DMS114 treated with DMSO at 0.1 percent for 48 hours (cell line): ENCODE measurements at regions not wholly inside any gene's neighbourhood (a gene's known extent, or its start where the extent isn't known, plus 50 kb on each side); places are given as distances from the start of the nearest gene placed in this dataset.
"Not testable (repeated sequence)": the region's sequence is repeated elsewhere in the genome, so short reads cannot be mapped to it uniquely, and the experiment has no call there.

Experiments
- DNase-seq: peaks from one replicate; lab custom pipeline; 2025; ENCODE audit not compliant: unreplicated experiment; lab: John Stamatoyannopoulos, UW

DNA sequence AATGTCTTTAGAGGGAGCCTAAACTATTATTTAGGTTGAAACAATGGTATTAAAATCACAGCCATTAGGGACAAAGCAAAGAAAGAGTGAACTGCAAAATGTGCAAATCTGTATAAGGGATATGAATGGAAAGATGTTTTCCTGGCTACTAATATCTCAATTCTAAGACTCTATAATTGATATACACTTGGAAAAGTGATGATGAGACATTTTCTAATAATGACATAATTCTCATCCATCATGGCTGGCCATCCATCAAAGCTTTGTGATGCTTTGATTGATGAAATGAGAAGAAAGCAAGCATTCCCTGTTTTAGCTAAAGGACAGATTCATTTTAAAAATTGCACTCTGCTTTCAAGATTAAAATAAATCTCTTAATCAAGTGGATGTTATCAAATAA lies 965.5 kb upstream of the IGFBP7 start:
- no peak for DNase-seq

DNA sequence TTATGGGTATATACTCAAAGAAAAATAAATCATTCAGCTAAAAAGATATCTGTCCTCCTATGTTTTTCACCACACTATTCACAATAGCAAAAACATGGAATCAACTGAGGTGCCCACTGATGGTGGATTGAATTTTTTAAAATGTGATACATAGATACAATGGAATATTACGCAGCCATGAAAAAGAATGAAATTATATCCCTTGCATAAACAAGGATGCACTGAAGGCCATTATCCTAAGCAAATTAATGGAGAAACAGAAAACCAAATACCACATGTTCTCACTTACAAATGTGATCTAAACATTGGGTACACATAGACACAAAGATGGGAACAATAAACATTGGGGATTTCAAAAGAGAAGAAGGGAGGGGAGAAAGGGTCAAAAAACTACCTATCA lies 964.2 kb upstream of the IGFBP7 start:
- no peak for DNase-seq

DNA sequence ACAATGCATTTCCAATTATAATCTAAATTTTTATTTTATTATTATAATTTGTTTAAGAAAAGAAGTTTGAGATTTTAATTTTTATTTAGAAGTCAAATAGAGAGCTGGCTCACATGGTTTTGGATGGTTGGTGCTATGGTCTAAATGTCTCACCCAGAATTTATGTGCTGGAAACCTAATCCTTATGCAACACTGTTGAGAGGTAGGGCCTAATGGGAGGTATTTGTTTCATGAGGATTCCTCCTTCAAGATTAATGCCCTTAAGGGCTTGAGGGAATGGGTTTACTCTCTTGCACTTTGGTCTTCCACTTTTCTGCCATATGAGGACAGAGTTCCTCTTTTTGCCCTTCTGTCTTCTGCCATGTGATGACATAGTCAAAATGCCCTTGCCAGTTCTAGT lies 960.5 kb upstream of the IGFBP7 start:
- no peak for DNase-seq

DNA sequence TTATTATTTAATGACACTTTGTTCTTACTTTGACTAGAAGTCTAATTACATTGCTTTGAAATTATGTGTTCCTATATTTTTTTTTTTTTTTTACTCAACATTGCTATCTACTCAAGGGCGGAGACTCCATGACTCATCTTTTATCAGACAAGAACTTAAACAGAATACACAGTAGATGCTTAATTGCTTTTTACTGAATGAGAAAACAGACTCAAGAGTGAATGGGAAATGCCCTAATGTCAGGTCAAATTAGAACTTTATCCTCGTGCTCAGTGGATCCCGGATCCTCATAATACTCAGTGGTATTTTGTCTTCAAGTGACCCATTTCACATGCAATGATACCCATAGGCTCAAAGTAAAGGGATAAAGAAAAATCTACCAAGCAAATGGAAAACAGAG lies 954.5 kb upstream of the IGFBP7 start:
- DNase-seq = no peak

DNA sequence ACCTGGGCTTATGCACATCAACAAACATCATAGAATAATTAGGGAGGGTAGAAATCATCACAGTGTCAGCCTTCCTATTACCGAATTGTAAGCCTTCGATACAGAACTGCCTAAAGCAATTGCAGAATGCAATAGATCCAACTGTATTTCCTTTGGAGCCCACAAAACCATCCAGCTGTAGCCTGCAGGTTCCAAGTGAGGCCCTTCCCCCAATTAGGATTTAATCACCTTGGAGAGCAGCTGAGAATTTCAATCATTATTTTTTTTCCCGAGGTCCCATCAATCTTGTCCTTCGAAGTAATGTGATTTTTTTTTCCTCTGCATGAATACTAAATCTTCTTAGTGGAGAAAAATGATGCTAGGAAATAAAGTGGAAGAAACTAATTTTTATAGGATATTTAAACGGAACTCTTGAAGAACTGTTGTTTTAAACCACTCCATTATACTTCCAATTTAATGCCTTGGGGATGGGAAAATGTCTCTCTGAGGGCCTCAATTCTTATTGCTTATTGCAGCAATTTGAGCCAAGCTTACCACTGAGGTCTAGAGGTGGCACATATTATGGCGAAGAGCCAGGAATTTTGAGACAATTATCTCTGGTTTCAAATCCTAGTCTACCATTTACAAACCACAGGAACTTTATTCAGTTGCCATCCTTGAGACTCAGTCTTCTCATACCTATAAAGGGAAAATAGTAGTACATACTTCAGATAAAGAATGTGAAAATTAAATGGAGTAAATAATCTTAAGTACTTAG lies 953.4 kb upstream of the IGFBP7 start:
- DNase-seq = no peak

DNA sequence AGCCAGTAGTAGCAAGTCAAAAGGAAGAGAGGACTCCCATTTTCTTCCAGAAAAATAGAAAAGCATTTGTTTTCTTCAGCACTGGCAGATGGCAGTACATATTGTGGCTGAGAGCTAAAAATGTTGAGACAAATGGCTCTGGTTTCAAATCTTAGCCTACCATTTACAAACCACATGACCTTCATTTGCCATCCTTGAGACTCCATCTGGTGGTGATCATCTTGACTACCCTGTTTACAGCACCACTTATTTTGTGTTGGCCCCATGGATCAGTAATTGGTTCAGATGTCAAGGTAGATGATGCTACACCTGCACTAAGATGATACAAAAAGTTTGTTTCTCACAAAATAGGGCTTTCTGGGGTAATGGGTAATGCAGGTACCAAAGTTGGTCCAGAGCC lies 951.8 kb upstream of the IGFBP7 start:
- no peak for DNase-seq

DNA sequence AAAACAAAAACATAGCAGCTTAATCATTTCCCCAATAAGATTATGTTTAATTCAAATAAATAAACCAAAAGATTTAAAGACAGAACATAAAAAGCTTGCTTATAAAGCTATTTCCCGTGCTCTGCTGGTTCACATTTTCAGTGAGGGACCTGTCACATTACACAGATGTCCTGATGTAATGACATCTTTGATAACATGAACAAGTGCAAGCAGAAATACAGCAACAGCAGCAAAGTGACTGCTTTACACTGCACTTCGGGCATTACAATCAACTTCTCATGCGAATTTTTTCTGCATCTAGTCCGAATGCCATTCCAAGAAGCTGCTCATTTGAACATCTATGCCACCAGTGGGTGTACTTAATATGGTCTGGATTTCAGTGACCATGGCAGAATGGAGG lies 940.3 kb upstream of the IGFBP7 start:
- DNase-seq = no peak

DNA sequence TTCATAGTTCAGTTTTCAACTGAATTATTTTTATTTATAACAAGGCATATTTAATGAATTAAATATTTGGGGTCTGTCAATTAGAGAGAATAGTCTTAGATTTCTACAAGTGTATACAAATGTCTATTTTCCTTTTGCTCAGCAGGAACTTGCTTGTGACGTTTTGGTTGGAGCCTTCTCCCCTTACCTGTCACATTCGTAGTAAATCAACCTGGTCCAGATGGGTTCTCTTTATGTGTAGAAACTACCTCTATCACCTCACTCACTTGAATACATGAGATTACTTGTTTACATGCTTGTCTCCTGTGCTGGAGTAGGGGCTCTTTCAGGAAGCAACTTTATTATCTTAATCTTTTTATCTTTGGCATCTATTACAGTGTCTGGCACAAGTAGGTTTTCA lies 938.3 kb upstream of the IGFBP7 start:
- DNase-seq = no peak

DNA sequence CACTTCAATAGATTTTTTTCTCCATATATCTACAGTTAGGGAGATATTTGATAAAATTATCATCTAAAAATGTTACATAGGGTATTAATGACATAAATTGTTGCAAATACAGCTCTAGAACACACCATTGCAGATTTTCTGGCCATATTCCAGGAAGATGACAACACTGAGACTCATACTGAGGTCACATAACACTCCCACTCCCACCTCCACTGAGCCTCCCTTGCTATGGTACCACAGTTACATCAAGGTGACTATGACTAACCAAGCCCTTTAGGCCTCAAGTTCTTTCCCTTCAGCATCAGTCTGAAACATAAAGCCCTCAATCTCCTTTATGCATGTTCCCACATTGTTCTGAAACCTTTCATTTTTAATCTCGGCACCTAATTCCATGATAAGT lies 932.0 kb upstream of the IGFBP7 start:
- DNase-seq = no peak

DNA sequence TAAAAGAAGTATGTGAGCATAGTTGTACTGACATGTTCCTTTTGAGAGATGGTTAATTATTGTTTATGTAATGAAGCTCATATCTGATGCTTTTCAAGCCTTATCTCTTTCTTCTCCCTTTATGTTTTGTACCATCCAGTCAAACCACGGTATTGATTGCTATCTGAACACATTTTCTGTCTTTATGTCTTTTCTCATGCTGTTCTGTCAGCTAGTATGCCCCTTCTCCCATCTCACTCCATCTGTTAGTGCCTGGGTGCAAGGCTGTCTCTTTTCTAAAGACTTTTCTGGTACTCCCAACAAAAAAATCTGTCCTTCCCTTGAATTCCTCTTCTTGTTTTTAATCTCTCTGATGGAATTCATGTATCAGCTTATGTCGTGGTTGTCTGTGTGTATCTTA lies 883.8 kb upstream of the IGFBP7 start:
- no peak for DNase-seq

DNA sequence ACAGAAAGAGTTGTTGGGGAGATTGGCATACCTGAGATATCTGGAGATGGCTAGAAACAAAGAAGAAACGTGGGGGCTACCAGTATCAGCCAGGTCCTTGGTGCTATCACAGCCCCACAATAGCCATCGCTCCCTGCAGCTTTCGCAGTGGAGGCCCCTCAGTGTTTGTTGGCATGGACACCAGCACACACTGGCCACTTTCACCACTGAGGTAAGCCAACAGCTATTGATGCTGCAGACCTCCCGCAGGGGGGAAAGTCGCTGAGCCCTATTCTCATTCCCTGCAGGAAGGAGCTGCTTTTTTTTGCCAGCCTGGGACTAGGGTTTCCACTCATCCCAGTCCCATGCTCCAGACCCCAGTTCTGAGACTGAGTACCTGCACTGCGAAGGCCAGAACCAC lies 879.2 kb upstream of the IGFBP7 start:
- DNase-seq = no peak

DNA sequence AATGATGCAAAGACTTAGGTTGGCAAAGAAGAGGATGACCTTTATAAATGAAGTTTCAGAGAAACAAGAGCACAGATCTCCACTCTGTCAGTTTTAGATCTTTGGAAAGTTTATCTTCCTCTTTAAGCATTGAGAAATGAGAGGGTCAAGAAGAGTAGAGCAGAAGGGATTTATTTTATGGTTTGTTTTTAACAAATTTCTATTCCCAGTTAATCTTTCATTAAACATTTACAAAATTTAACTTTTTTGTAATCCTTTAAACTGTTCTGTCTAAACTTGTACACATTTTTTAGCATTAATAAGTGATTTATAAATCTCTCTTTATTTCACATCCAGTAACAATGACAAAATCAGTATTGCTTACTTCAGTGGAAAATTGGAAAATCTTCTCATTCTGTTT lies 875.0 kb upstream of the IGFBP7 start:
- DNase-seq = no peak

DNA sequence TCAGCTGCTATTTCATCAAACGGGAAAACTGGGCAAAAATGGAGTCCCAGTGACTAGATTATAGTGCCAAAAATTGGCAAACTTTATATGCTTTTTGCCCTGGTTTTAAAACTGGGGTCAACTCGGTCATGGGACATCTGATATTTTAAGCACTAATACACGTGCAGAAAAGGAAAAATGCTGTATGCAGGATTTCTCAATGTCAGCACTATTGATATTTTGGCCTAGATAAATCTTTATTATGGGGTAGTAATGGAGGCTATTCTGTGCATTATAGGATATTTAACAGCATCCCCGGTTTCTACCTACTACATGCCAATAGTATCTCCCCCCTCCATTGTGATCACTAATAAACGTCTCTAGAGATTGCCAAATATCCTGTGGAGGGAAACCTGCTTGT lies 870.9 kb upstream of the IGFBP7 start:
- no peak for DNase-seq

DNA sequence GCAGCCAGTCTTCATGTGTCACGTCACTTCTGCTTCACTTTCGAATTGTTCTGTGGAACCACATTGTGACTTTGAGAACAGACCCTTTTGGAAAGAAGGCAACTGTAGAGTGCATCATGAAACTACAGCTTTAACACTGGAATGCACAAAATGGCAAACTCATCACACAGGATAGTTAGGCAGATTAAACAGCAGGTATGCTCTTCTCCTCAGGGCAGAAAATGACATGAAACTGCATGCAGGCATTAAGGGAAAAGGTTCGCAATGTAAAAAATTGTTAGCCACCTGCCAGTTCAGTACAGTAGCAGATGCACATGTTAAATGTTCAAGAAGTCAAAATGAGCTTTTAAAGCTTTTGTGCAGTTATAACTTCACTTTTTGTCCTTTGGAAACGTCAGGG lies 864.6 kb upstream of the IGFBP7 start:
- DNase-seq = no peak

DNA sequence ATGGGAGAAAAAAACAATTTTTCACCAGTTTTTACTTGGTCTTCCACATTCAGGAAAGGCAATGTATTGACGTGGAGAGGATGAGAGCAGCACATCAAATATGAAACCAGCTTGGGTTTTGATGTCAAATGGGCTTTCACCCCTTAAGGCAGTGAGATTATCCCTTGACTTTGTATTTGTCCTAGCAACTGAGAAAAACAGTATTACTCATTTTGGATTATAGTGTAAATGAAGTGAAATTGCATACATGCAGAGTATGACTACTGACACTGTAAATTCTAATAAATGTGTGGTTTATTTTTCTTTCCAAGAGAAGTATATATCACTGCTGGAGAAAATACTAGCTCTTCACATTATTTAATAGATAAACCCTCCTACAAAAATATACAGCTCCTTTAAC lies 863.6 kb upstream of the IGFBP7 start:
- no peak for DNase-seq

DNA sequence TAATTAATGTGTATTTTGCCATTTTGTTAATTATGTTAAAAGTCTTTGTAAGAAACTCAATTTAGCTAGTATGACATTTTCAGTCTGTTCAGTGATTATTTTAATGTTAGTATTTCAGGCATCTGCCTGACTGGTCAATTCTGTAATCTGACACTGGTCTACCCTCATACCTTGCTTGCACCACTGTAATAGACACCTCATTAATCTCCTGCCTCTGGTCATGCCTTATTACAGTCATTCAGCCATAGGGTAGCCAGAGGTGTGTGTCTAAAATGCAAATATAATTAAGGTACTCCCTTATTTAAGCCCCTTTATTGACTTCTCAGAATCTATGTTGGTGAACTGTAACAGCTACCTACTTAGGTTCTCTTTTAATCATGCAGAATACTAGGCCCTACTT lies 861.1 kb upstream of the IGFBP7 start:
- DNase-seq = no peak

DNA sequence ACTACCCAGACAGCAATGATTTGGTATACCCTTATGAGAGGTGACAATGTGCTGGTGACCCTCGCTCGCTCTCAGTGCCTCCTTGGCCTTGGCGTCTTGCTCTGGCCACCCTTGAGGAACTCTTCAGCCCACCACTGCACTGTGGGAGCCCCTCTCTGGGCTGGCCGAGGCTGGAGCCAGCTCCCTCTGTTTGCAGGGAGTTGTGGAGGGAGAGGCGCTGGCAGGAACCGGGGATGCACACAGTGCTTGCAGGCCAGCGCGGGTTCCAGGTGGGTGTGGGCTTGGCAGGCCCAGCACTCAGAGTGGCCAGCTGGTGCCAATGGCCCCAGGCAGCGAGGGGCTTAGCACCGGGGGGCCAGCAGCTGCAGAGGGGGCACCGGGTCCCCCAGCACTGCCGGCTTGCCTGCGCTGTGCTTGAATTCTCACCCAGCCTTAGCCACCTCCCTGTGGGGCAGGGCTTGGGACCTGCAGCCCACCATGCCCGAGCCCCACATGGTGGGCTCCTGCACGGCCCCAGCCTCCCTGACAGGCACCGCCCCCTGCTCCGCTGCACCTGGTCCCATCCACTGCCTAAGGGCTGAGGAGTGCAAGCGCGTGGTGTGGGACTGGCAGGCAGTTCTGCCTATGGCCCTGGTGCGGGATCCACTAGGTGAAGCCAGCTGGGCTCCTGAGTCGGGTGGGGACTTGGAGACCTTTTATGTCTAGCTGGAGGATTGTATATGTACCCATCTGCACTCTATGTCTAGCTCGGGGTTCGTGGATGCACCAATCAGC lies 857.0 kb upstream of the IGFBP7 start:
- no peak for DNase-seq

DNA sequence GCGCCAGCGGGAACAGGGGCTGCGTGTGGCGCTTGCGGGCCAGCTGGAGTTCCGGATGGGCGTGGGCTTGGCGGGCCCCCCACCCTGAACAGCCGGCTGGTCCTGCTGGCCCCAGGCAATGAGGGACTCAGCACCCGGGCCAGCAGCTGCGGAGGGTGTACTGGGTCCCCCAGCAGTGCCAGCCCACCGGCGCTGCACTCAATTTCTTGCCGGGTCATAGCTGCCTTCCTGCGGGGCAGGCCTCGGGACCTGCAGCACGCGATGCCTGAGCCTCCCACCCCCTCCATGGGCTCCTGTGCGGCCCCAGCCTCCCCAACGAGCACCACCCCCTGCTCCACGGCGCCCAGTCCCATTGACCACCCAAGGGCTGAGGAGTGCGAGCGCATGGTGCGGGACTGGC lies 855.2 kb upstream of the IGFBP7 start:
- not testable (repeated sequence) for DNase-seq

DNA sequence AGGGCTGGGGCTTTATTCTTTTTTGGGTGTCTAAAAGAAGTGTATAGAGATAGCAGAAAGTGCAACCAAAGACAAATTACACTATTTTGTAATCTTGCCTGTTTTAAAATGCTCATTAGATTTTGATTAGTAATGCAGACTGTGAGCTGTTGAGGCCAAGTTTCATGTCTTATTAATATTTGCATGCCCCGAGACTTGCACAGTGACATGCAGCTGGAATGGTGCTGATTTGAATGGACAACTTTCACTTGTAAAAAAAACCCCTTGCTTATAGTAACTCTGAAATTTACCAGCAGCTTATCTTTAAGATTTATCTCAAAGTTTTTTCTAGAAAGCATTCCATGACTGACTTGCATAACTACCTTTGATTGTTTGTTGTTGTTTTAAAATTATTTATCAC lies 835.1 kb upstream of the IGFBP7 start:
- DNase-seq = no peak

DNA sequence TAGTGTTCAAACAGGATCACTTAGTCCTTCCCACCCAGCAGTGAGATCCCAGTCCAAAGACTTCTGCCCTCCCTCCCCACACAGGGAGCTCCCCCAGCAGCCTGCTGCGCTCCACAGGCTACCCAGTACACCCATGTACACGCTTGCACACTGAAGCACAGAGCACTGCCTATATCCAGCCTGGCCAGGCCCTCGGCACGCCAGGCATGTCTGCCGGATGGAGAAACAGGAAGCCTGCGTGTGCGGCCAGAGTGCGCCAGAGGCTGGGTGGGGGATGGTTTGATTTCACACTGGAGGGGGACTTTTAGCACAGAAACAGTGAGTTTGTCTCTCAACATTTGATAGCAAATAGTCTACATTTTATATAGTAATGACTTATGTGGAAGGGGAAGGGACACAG lies 833.5 kb upstream of the IGFBP7 start:
- no peak for DNase-seq

DNA sequence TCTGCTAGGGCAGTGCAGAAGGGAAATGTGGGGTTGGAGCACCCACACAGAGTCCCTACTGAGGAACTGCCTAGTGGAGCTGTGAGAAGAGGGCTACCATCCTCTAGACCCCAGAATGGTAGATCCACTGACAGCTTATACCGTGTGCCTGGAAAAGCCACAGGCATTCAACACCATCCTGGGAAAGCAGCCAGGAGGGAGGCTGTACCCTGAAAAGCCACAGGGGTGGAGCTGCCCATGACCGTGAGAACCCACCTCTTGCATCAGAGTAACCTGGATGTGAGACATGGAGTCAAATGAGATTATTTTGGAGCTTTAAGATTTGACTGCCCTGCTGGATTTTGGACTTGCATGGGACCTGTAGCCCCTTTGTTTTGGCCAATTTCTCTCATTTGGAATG lies 827.1 kb upstream of the IGFBP7 start:
- DNase-seq = not testable (repeated sequence)

DNA sequence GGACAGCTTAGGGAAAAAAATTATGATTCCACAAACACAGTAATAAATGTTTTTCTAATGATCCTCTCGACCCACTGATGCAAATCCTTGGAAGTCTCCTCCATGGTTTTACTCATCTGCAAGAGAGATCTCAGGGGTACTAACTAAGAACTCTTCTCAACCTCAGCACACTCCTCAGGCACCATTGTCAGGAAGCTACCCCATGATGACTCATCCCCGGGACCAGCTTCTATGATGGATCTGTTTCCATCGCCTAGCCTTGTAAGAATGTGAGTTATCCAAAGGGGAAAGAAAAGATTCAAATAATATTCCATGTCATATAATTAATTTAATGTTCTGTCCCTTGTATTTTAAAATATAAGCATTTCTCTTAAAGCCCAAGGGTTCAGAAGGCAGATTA lies 816.1 kb upstream of the IGFBP7 start:
- no peak for DNase-seq

DNA sequence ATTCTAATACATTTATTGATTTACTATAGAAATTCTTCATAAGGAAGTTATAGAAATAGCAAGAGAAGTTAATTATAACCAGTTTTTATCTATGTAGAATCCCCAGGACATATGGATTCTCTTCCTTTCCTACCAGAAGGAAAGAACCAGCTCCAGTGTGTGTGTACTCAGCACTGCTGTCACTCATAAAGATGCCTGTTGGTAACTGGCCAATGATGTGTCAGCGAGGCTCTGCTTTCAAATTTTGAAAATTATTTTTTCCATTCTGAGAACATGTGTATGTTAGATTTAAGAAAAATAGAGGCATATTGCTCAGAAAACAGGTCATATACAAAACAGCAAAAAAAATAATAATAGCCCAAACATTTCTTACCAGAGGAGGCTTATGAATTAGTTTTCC lies 814.8 kb upstream of the IGFBP7 start:
- DNase-seq = no peak
